ENCODE measurements at regions not wholly inside any gene's neighbourhood (a gene's known extent, or its start where the extent isn't known, plus 50 kb on each side); places are given as distances from the start of the nearest gene placed in this dataset.
"Not testable (repeated sequence)": the region's sequence is repeated elsewhere in the genome, so short reads cannot be mapped to it uniquely, and the experiment has no call there.

GRCh38 chr6:170003451-170004160 lies 252.2 kb downstream of the ERMARD start:
- Histone ChIP-seq H3K9me3 (ENCODE audit: control insufficient read depth in 2 of 2, low read length in 2 of 2) (peaks cover 0 to 17% of the 10 kb centered on the region in 2 experiments), H3K27me3 (ENCODE audit: control insufficient read depth, insufficient read depth, low read length) (no peaks in the 10 kb centered on the region), H3K4me3 (ENCODE audit: low read depth, low read length) (no peak overlapping the region), H3K27ac (ENCODE audit: insufficient read depth, low read length, poor library complexity, severe bottlenecking) (no peak overlapping the region), H3K36me3 (ENCODE audit: control insufficient read depth, insufficient read depth, low read length) (no peaks in the 10 kb centered on the region), H3K4me1 (ENCODE audit: control insufficient read depth, insufficient read depth, low read length, poor library complexity, severe bottlenecking) (no peaks in the 10 kb centered on the region)
- Mint-ChIP-seq H3K27ac (no peak overlapping the region), H3K36me3 (no peaks in the 10 kb centered on the region), H3K4me3 (no peak overlapping the region), H3K9me3 (peaks cover 0 to 26% (median 5%) of the 10 kb centered on the region in 7 donors), H3K4me1 (peaks cover 0 to 4% (median 0%) of the 10 kb centered on the region in 4 donors), H3K27me3 (no peaks in the 10 kb centered on the region)
- ATAC-seq (ENCODE audit: low read depth in 2 of 2) (no peak), DNase-seq (no peak)

- no peaks in the 10 kb centered on the region for H3K27me3 ChIP-seq (ENCODE audit: control insufficient read depth, insufficient read depth, low read length)
- Mint-ChIP-seq H3K36me3 (no peaks in the 10 kb centered on the region), H3K27ac (no peak overlapping the region), H3K27me3 (no peaks in the 10 kb centered on the region), H3K4me1 (peaks cover 0 to 4% (median 0%) of the 10 kb centered on the region in 4 donors), H3K4me3 (no peak overlapping the region), H3K9me3 (peaks cover 0 to 26% (median 5%) of the 10 kb centered on the region in 7 donors)
- no peak overlapping the region for H3K27ac ChIP-seq (ENCODE audit: insufficient read depth, low read length, poor library complexity, severe bottlenecking)
- H3K4me1 ChIP-seq (ENCODE audit: control insufficient read depth, insufficient read depth, low read length, poor library complexity, severe bottlenecking): no peaks in the 10 kb centered on the region
- DNase-seq: no peak
- ATAC-seq (ENCODE audit: low read depth in 2 of 2): no peak
- peaks cover 0 to 17% of the 10 kb centered on the region in 2 experiments for H3K9me3 ChIP-seq (ENCODE audit: control insufficient read depth in 2 of 2, low read length in 2 of 2)
- no peak overlapping the region for H3K4me3 ChIP-seq (ENCODE audit: low read depth, low read length)
- H3K36me3 ChIP-seq (ENCODE audit: control insufficient read depth, insufficient read depth, low read length): no peaks in the 10 kb centered on the region
Measured at GRCh38 chr6:170003027-170003426, 251.6 kb downstream of the ERMARD start.

- H3K4me1 Mint-ChIP-seq; H3K27me3 ChIP-seq (ENCODE audit: control insufficient read depth, insufficient read depth, low read length); H3K4me1 ChIP-seq (ENCODE audit: control insufficient read depth, insufficient read depth, low read length, poor library complexity, severe bottlenecking); H3K36me3 Mint-ChIP-seq; H3K27ac ChIP-seq (ENCODE audit: insufficient read depth, low read length, poor library complexity, severe bottlenecking); H3K4me3 Mint-ChIP-seq; H3K27ac Mint-ChIP-seq; ATAC-seq (ENCODE audit: low read depth in 2 of 2); H3K27me3 Mint-ChIP-seq; H3K36me3 ChIP-seq (ENCODE audit: control insufficient read depth, insufficient read depth, low read length); DNase-seq; H3K4me3 ChIP-seq (ENCODE audit: low read depth, low read length): not testable (repeated sequence)
- H3K9me3 Mint-ChIP-seq: peaks cover 0 to 26% (median 5%) of the 10 kb centered on the region in 7 donors
- peaks cover 0 to 17% of the 10 kb centered on the region in 2 experiments for H3K9me3 ChIP-seq (ENCODE audit: control insufficient read depth in 2 of 2, low read length in 2 of 2)
Measured at GRCh38 chr6:170001782-170002181, 250.4 kb downstream of the ERMARD start.

- ATAC-seq (ENCODE audit: low read depth in 2 of 2) (no peak), DNase-seq (no peak)
- Mint-ChIP-seq H3K4me3 (no peak overlapping the region), H3K4me1 (no peaks in the 10 kb centered on the region), H3K9me3 (peaks cover 0 to 23% (median 4%) of the 10 kb centered on the region in 7 donors), H3K27me3 (no peaks in the 10 kb centered on the region), H3K36me3 (no peaks in the 10 kb centered on the region), H3K27ac (no peak overlapping the region)
- Histone ChIP-seq H3K4me3 (ENCODE audit: low read depth, low read length) (no peak overlapping the region), H3K27ac (ENCODE audit: insufficient read depth, low read length, poor library complexity, severe bottlenecking) (no peak overlapping the region), H3K9me3 (ENCODE audit: control insufficient read depth in 2 of 2, low read length in 2 of 2) (peaks cover 0 to 17% of the 10 kb centered on the region in 2 experiments), H3K4me1 (ENCODE audit: control insufficient read depth, insufficient read depth, low read length, poor library complexity, severe bottlenecking) (no peaks in the 10 kb centered on the region), H3K27me3 (ENCODE audit: control insufficient read depth, insufficient read depth, low read length) (no peaks in the 10 kb centered on the region), H3K36me3 (ENCODE audit: control insufficient read depth, insufficient read depth, low read length) (no peaks in the 10 kb centered on the region)
Measured at GRCh38 chr6:170000071-170000843, 248.8 kb downstream of the ERMARD start.

GRCh38 chr6:169999367-169999766 lies 247.9 kb downstream of the ERMARD start:
- DNase-seq (no peak), ATAC-seq (ENCODE audit: low read depth in 2 of 2) (no peak)
- H3K9me3 ChIP-seq (ENCODE audit: control insufficient read depth in 2 of 2, low read length in 2 of 2): peaks cover 0 to 11% of the 10 kb centered on the region in 2 experiments
- H3K27ac ChIP-seq (ENCODE audit: insufficient read depth, low read length, poor library complexity, severe bottlenecking): no peak overlapping the region
- Mint-ChIP-seq H3K9me3 (peaks cover 0 to 19% (median 2%) of the 10 kb centered on the region in 7 donors), H3K4me3 (no peak overlapping the region), H3K4me1 (no peaks in the 10 kb centered on the region), H3K27me3 (no peaks in the 10 kb centered on the region), H3K27ac (no peak overlapping the region), H3K36me3 (no peaks in the 10 kb centered on the region)
- no peaks in the 10 kb centered on the region for H3K27me3 ChIP-seq (ENCODE audit: control insufficient read depth, insufficient read depth, low read length)
- H3K4me3 ChIP-seq (ENCODE audit: low read depth, low read length): no peak overlapping the region
- H3K36me3 ChIP-seq (ENCODE audit: control insufficient read depth, insufficient read depth, low read length): no peaks in the 10 kb centered on the region
- no peaks in the 10 kb centered on the region for H3K4me1 ChIP-seq (ENCODE audit: control insufficient read depth, insufficient read depth, low read length, poor library complexity, severe bottlenecking)

GRCh38 chr6:169998457-169998856 lies 247.0 kb downstream of the ERMARD start:
- H3K4me1 Mint-ChIP-seq: no peaks in the 10 kb centered on the region
- Histone ChIP-seq H3K9me3 (ENCODE audit: control insufficient read depth in 2 of 2, low read length in 2 of 2) (peaks cover 0 to 5% of the 10 kb centered on the region in 2 experiments), H3K27ac (ENCODE audit: insufficient read depth, low read length, poor library complexity, severe bottlenecking) (no peak overlapping the region), H3K27me3 (ENCODE audit: control insufficient read depth, insufficient read depth, low read length) (no peaks in the 10 kb centered on the region), H3K36me3 (ENCODE audit: control insufficient read depth, insufficient read depth, low read length) (no peaks in the 10 kb centered on the region), H3K4me1 (ENCODE audit: control insufficient read depth, insufficient read depth, low read length, poor library complexity, severe bottlenecking) (no peaks in the 10 kb centered on the region), H3K4me3 (ENCODE audit: low read depth, low read length) (no peak overlapping the region)
- no peak for ATAC-seq (ENCODE audit: low read depth in 2 of 2)
- H3K27me3 Mint-ChIP-seq: no peaks in the 10 kb centered on the region
- H3K4me3 Mint-ChIP-seq: no peak overlapping the region
- no peak overlapping the region for H3K27ac Mint-ChIP-seq
- no peak for DNase-seq
- H3K9me3 Mint-ChIP-seq: peaks cover 0 to 16% (median 2%) of the 10 kb centered on the region in 7 donors
- no peaks in the 10 kb centered on the region for H3K36me3 Mint-ChIP-seq

GRCh38 chr6:169997930-169998218 lies 246.5 kb downstream of the ERMARD start:
- no peak for DNase-seq
- H3K4me1 ChIP-seq (ENCODE audit: control insufficient read depth, insufficient read depth, low read length, poor library complexity, severe bottlenecking): no peaks in the 10 kb centered on the region
- H3K27me3 Mint-ChIP-seq: no peaks in the 10 kb centered on the region
- no peak overlapping the region for H3K27ac Mint-ChIP-seq
- H3K4me3 Mint-ChIP-seq: no peak overlapping the region
- no peaks in the 10 kb centered on the region for H3K9me3 ChIP-seq (ENCODE audit: control insufficient read depth in 2 of 2, low read length in 2 of 2)
- peaks cover 0 to 10% (median 2%) of the 10 kb centered on the region in 7 donors for H3K9me3 Mint-ChIP-seq
- ATAC-seq (ENCODE audit: low read depth in 2 of 2): peak in 1 of 2 donors; percentile 31
- H3K36me3 ChIP-seq (ENCODE audit: control insufficient read depth, insufficient read depth, low read length): no peaks in the 10 kb centered on the region
- no peaks in the 10 kb centered on the region for H3K4me1 Mint-ChIP-seq
- H3K27me3 ChIP-seq (ENCODE audit: control insufficient read depth, insufficient read depth, low read length): no peaks in the 10 kb centered on the region
- H3K27ac ChIP-seq (ENCODE audit: insufficient read depth, low read length, poor library complexity, severe bottlenecking): no peak overlapping the region
- no peak overlapping the region for H3K4me3 ChIP-seq (ENCODE audit: low read depth, low read length)
- no peaks in the 10 kb centered on the region for H3K36me3 Mint-ChIP-seq
